H9 (cell line): ENCODE measurements at regions not wholly inside any gene's neighbourhood (a gene's known extent, or its start where the extent isn't known, plus 50 kb on each side); places are given as distances from the start of the nearest gene placed in this dataset.

Source experiments
- DNase-seq: peaks from one replicate; pipeline ENCODE4 v3.0.0-alpha.2; 2017
- H2AFZ ChIP-seq: one replicate; pipeline ENCODE4 v1.6.1; 2013; ENCODE audit warnings: mild to moderate bottlenecking, low read length, control low read depth, moderate library complexity
- H2AK5ac ChIP-seq: 2 replicates; pipeline ENCODE4 v1.6.1; 2013; ENCODE audit warnings: low read length, control low read depth, mixed read lengths; ENCODE audit not compliant: insufficient read length
- H2BK120ac ChIP-seq: one replicate; pipeline ENCODE4 v1.6.1; 2013; ENCODE audit warnings: low read depth, mild to moderate bottlenecking, low read length, control low read depth, inconsistent platforms; ENCODE audit not compliant: poor library complexity, severe bottlenecking
- H2BK12ac ChIP-seq: 2 replicates; pipeline ENCODE4 v1.6.1; 2013; ENCODE audit warnings: low read length, control low read depth, mixed read lengths, low read depth; ENCODE audit not compliant: insufficient read length
- H2BK15ac ChIP-seq: 2 replicates; pipeline ENCODE4 v1.6.1; 2013; ENCODE audit warnings: low read depth, low read length, control low read depth
- H2BK20ac ChIP-seq: one replicate; pipeline ENCODE4 v1.6.1; 2013; ENCODE audit warnings: low read depth, mild to moderate bottlenecking, low read length, control low read depth, inconsistent platforms; ENCODE audit not compliant: poor library complexity, severe bottlenecking
- H2BK5ac ChIP-seq: 2 replicates; pipeline ENCODE4 v1.6.1; 2013; ENCODE audit warnings: low read length, control low read depth, mixed read lengths; ENCODE audit not compliant: insufficient read length
- H3K14ac ChIP-seq: 2 replicates; pipeline ENCODE4 v1.6.1; 2013; ENCODE audit warnings: low read length, control low read depth; ENCODE audit not compliant: insufficient read depth
- H3K18ac ChIP-seq: 2 replicates; pipeline ENCODE4 v1.6.1; 2013; ENCODE audit warnings: low read depth, mild to moderate bottlenecking, mixed read lengths, low read length, control low read depth; ENCODE audit not compliant: insufficient read length
- H3K23ac ChIP-seq: 2 replicates; pipeline ENCODE4 v1.6.1; 2013; ENCODE audit warnings: low read length, control low read depth, mixed read lengths, low read depth; ENCODE audit not compliant: insufficient read length
- H3K23me2 ChIP-seq: 2 replicates; pipeline ENCODE4 v1.6.1; 2013; ENCODE audit warnings: low read depth, mild to moderate bottlenecking, mixed read lengths, low read length, control low read depth; ENCODE audit not compliant: insufficient read length, poor library complexity, severe bottlenecking
- H3K27ac ChIP-seq: 2 replicates; pipeline ENCODE4 v1.5.1; 2013; ENCODE audit warnings: low read length, control low read depth, mixed read lengths, low read depth; ENCODE audit not compliant: insufficient read length
- H3K27me3 ChIP-seq: 2 replicates; pipeline ENCODE4 v1.6.1; 2013; ENCODE audit warnings: low read length, control low read depth, inconsistent platforms; ENCODE audit not compliant: insufficient read depth
- H3K4ac ChIP-seq: 2 replicates; pipeline ENCODE4 v1.6.1; 2013; ENCODE audit warnings: low read depth, mild to moderate bottlenecking, control low read depth, inconsistent platforms, low read length, moderate library complexity
- H3K4me1 ChIP-seq: 2 replicates; pipeline ENCODE4 v1.6.1; 2013; ENCODE audit warnings: low read length, control low read depth, inconsistent platforms; ENCODE audit not compliant: insufficient read depth
- H3K4me2 ChIP-seq: 2 replicates; pipeline ENCODE4 v1.6.1; 2013; ENCODE audit warnings: low read length, control low read depth, mixed read lengths; ENCODE audit not compliant: insufficient read length, insufficient read depth
- H3K56ac ChIP-seq: 2 replicates; pipeline ENCODE4 v1.6.1; 2013; ENCODE audit warnings: low read depth, mild to moderate bottlenecking, mixed read lengths, low read length, control low read depth; ENCODE audit not compliant: insufficient read length
- H3K79me1 ChIP-seq: 2 replicates; pipeline ENCODE4 v1.6.1; 2013; ENCODE audit warnings: low read depth, mild to moderate bottlenecking, moderate library complexity, low read length, control low read depth, inconsistent platforms; ENCODE audit not compliant: insufficient read depth, poor library complexity, severe bottlenecking
- H3K79me2 ChIP-seq: 2 replicates; pipeline ENCODE4 v1.6.1; 2013; ENCODE audit warnings: low read length, control low read depth, inconsistent platforms; ENCODE audit not compliant: insufficient read depth
- H3K9ac ChIP-seq: 2 replicates; pipeline ENCODE4 v1.6.1; 2013; ENCODE audit warnings: low read length, control low read depth, mixed read lengths; ENCODE audit not compliant: insufficient read length; ENCODE audit errors: extremely low read depth
- H3K9me3 ChIP-seq: one replicate; pipeline ENCODE4 v1.6.1; 2013; ENCODE audit warnings: low read depth, low read length, inconsistent platforms; ENCODE audit not compliant: control insufficient read depth
- H3T11ph ChIP-seq: one replicate; pipeline ENCODE4 v1.6.1; 2013; ENCODE audit warnings: mild to moderate bottlenecking, low read length, control low read depth, inconsistent platforms
- H4K20me1 ChIP-seq: one replicate; pipeline ENCODE4 v1.6.1; 2013; ENCODE audit not compliant: control insufficient read depth, insufficient read length, insufficient read depth
- H4K5ac ChIP-seq: 2 replicates; pipeline ENCODE4 v1.6.1; 2013; ENCODE audit warnings: low read depth, mild to moderate bottlenecking, mixed read lengths, low read length, control low read depth; ENCODE audit not compliant: insufficient read length
- H4K8ac ChIP-seq: replicated peaks from 2 replicates; pipeline ENCODE4 v1.6.1; 2013; ENCODE audit warnings: low read length, control low read depth, mixed read lengths, low read depth; ENCODE audit not compliant: insufficient read length
- H4K91ac ChIP-seq: 2 replicates; pipeline ENCODE4 v1.6.1; 2013; ENCODE audit warnings: low read depth, mild to moderate bottlenecking, moderate library complexity, mixed read lengths, low read length, control low read depth; ENCODE audit not compliant: insufficient read length
- H3K27ac Mint-ChIP-seq, 3 experiments: 2 replicates in 2 of 3; 3 replicates in 1 of 3; pipeline ENCODE4 v1.8.0; 2020 to 2021; ENCODE audit warnings: mixed read lengths in 3 of 3, mild to moderate bottlenecking in 1 of 3, moderate library complexity in 1 of 3
- H3K27me3 Mint-ChIP-seq: 2 replicates; pipeline ENCODE4 v1.8.0; 2021; ENCODE audit warnings: low read depth, mild to moderate bottlenecking, moderate library complexity, mixed read lengths
- H3K36me3 Mint-ChIP-seq, 3 experiments: 2 replicates in 2 of 3; 3 replicates in 1 of 3; pipeline ENCODE4 v1.8.0; 2020 to 2021; ENCODE audit warnings: low read depth in 3 of 3, mixed read lengths in 3 of 3; ENCODE audit not compliant: insufficient read depth in 1 of 3
- H3K4me1 Mint-ChIP-seq, 2 experiments: 2 replicates each; pipeline ENCODE4 v1.8.0; 2020; ENCODE audit warnings: mixed read lengths in 2 of 2
- H3K4me3 Mint-ChIP-seq, 2 experiments: 2 replicates in 1 of 2; 3 replicates in 1 of 2; pipeline ENCODE4 v1.8.0; 2020 to 2021; ENCODE audit warnings: mild to moderate bottlenecking in 2 of 2, mixed read lengths in 2 of 2, moderate library complexity in 1 of 2
- H3K9me3 Mint-ChIP-seq, 2 experiments: 2 replicates in 1 of 2; 3 replicates in 1 of 2; pipeline ENCODE4 v1.8.0; 2020; ENCODE audit warnings: mild to moderate bottlenecking in 2 of 2, mixed read lengths in 2 of 2, moderate library complexity in 1 of 2
- WGBS: extraction: QIAGEN DNeasy Blood & Tissue Kit; methylation state at CpG from one replicate; pipeline ENCODE4 v1.1.7; 2013; ENCODE audit warnings: missing lambda C conversion rate, low lambda C conversion rate, mixed read lengths; ENCODE audit not compliant: insufficient read length; ENCODE audit errors: extremely low coverage; 5-methylcytosine and 5-hydroxymethylcytosine counted together
- TF ChIP-seq, protein P1 (sequence below): fragments of 200-600 bp; sonication (generic); conservative IDR thresholded peaks from 3 replicates; pipeline ENCODE4 v1.8.0; 2021; ENCODE audit warnings: antibody characterized with exemption, mild to moderate bottlenecking

DNA sequence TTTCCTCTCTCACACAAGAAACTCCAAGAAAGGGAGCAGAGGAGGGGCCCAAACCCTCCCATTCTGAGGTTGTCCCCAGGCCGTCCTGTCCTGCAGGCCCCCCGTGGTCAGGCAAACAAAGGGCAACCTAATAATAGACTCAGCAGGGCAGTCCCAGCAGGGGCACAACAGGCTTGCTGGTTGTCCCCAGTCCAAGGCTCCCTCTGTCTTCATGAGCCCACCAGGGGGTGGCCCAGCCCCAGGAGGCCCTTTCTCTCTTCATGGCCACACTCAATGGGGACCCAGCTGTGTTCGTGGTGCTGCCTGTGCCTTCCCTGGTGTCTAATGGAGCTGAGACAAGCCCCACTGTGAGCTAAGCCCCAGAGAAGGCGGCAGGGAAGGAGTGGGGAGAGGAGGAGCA is 359.9 kb downstream of the ADGRD1 start:
- Histone ChIP-seq H3K27me3 (no peaks in the 10 kb centered on the region; the same call in 1 of the 2 replicates), H3K9me3 (no peaks in the 10 kb centered on the region), H2AK5ac (no peak overlapping the region), H2BK5ac (no peak overlapping the region), H4K91ac (no peak overlapping the region), H3K23me2 (no peaks in the 10 kb centered on the region), H4K20me1 (no peaks in the 10 kb centered on the region), H2BK20ac (no peak overlapping the region), H3K4me2 (no peak overlapping the region), H3K79me1 (no peaks in the 10 kb centered on the region), H3T11ph (no peak overlapping the region), H3K27ac (no peak overlapping the region), H2BK15ac (no peak overlapping the region), H3K9ac (no peak overlapping the region), H4K8ac (no peak overlapping the region), H3K18ac (no peak overlapping the region), H3K14ac (no peak overlapping the region; the same call in 1 of the 2 replicates), H3K23ac (no peak overlapping the region), H3K56ac (no peak overlapping the region), H3K4me1 (peaks cover 3% of the 10 kb centered on the region; the same call in 1 of the 2 replicates), H2BK120ac (no peak overlapping the region), H3K4ac (no peak overlapping the region), H4K5ac (no peak overlapping the region), H2BK12ac (no peak overlapping the region), H3K79me2 (no peaks in the 10 kb centered on the region), H2AFZ (no peak overlapping the region)
- Mint-ChIP-seq H3K27me3 (peaks cover 11% of the 10 kb centered on the region), H3K36me3 (peaks cover 4 to 20% (median 13%) of the 10 kb centered on the region in 3 experiments), H3K9me3 (peaks cover 19 to 22% of the 10 kb centered on the region in 2 experiments), H3K4me1 (peaks cover 28 to 35% of the 10 kb centered on the region in 2 experiments), H3K4me3 (no peak overlapping the region), H3K27ac (no peak overlapping the region)
- DNase-seq, result no peak
- no CpG with 5 or more reads among the region's 4 CpGs for WGBS
- TF ChIP-seq, protein P1, sequence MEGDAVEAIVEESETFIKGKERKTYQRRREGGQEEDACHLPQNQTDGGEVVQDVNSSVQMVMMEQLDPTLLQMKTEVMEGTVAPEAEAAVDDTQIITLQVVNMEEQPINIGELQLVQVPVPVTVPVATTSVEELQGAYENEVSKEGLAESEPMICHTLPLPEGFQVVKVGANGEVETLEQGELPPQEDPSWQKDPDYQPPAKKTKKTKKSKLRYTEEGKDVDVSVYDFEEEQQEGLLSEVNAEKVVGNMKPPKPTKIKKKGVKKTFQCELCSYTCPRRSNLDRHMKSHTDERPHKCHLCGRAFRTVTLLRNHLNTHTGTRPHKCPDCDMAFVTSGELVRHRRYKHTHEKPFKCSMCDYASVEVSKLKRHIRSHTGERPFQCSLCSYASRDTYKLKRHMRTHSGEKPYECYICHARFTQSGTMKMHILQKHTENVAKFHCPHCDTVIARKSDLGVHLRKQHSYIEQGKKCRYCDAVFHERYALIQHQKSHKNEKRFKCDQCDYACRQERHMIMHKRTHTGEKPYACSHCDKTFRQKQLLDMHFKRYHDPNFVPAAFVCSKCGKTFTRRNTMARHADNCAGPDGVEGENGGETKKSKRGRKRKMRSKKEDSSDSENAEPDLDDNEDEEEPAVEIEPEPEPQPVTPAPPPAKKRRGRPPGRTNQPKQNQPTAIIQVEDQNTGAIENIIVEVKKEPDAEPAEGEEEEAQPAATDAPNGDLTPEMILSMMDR, result no peak
